Stomach (tissue), 4 donors: ENCODE measurements at regions not wholly inside any gene's neighbourhood (a gene's known extent, or its start where the extent isn't known, plus 50 kb on each side); places are given as distances from the start of the nearest gene placed in this dataset.
"Not testable (repeated sequence)": the region's sequence is repeated elsewhere in the genome, so short reads cannot be mapped to it uniquely, and the experiment has no call there.

Experiments used
- POLR2A ChIP-seq, 4 donors: fragments of 450-650 bp; IDR thresholded peaks; one replicate each; pipeline ENCODE4 v1.6.1; 2016; ENCODE audit warnings: antibody characterized with exemption in 4 of 4, control low read depth in 2 of 4, mild to moderate bottlenecking in 1 of 4, moderate library complexity in 1 of 4
- POLR2AphosphoS5 ChIP-seq, 3 donors: sonication (generic); formaldehyde crosslinking; IDR thresholded peaks; one replicate each; pipeline ENCODE4 v1.6.1; 2016; ENCODE audit warnings: antibody characterized with exemption in 3 of 3
- TF ChIP-seq, protein P1 (sequence below), 7 experiments: fragments of 450-650 bp in 4 of 7; fragments of 200-600 bp in 3 of 7; sonication (generic) in 3 of 7; IDR thresholded peaks; one replicate each; pipeline ENCODE4 v1.5.1; 2016 to 2019; ENCODE audit warnings: antibody characterized with exemption in 7 of 7, control low read depth in 2 of 7, mild to moderate bottlenecking in 1 of 7

GRCh38 chr21:38997843-38998175 lies 185.4 kb downstream of the PSMG1 start:
- TF ChIP-seq POLR2A, POLR2AphosphoS5 (IDR thresholded peaks at IDR 0.05): not testable (repeated sequence)
- TF ChIP-seq, protein P1, sequence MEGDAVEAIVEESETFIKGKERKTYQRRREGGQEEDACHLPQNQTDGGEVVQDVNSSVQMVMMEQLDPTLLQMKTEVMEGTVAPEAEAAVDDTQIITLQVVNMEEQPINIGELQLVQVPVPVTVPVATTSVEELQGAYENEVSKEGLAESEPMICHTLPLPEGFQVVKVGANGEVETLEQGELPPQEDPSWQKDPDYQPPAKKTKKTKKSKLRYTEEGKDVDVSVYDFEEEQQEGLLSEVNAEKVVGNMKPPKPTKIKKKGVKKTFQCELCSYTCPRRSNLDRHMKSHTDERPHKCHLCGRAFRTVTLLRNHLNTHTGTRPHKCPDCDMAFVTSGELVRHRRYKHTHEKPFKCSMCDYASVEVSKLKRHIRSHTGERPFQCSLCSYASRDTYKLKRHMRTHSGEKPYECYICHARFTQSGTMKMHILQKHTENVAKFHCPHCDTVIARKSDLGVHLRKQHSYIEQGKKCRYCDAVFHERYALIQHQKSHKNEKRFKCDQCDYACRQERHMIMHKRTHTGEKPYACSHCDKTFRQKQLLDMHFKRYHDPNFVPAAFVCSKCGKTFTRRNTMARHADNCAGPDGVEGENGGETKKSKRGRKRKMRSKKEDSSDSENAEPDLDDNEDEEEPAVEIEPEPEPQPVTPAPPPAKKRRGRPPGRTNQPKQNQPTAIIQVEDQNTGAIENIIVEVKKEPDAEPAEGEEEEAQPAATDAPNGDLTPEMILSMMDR (IDR thresholded peaks at IDR 0.05) = not testable (repeated sequence)
